ENCODE measurements at regions not wholly inside any gene's neighbourhood (a gene's known extent, or its start where the extent isn't known, plus 50 kb on each side); places are given as distances from the start of the nearest gene placed in this dataset.

DNA sequence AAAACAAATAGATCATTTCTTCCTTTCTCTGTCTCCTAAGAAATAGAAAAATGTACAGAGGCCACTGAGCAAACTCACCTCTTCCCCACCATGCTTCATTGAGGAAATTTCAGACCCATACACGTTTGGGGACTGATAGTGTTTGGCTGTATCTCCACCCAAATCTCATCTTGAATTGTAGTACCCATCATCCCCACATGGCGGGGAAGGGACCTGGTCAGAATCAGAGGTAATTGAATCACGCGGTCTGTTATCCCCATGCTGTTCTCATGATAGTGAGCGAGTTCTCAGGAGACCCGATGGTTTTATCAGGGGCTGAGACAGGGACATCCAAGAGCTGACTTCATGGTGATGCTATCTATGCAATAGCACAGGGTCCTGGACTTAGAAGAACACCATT, 1655.8 kb downstream of the MAT2B start:
- TF ChIP-seq CTCF (IDR thresholded peaks at IDR 0.05; ENCODE audit: poor library complexity, severe bottlenecking) (no peak), EP300 (conservative IDR thresholded peaks at IDR 0.05; ENCODE audit: poor library complexity, severe bottlenecking) (no peak), RAD21 (conservative IDR thresholded peaks at IDR 0.05) (no peak)
